ENCODE measurements at regions not wholly inside any gene's neighbourhood (a gene's known extent, or its start where the extent isn't known, plus 50 kb on each side); places are given as distances from the start of the nearest gene placed in this dataset.

DNA sequence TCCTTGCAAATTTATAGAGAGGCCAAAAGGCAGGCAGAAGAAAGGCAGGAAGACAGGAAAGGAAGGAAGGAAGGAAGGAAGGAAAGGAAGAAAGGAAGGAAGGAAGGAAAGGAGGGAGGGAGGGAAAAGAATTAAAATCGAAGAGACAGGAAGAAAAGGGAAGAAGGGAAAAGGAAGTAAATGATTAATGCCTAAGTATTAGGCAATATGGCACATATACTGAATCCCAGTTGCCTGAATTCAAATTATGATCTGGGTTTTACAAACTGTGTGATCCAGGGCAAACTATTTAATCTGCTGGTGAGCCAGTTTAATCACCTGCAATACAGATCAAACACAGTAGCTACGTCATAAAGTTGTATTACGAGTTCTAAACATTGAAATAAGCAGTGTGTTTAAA lies 983.6 kb downstream of the FLRT2 start:
- Histone ChIP-seq H3K36me3 (no peaks in the 10 kb centered on the region), H3K27me3 (no peaks in the 10 kb centered on the region), H3K4me3 (no peak overlapping the region), H3K9me3 (no peaks in the 10 kb centered on the region), H3K27ac (no peak overlapping the region), H3K4me1 (no peaks in the 10 kb centered on the region)
- no peak for DNase-seq (ENCODE audit: low spot score in 2 of 2)
- TF ChIP-seq, protein P1, sequence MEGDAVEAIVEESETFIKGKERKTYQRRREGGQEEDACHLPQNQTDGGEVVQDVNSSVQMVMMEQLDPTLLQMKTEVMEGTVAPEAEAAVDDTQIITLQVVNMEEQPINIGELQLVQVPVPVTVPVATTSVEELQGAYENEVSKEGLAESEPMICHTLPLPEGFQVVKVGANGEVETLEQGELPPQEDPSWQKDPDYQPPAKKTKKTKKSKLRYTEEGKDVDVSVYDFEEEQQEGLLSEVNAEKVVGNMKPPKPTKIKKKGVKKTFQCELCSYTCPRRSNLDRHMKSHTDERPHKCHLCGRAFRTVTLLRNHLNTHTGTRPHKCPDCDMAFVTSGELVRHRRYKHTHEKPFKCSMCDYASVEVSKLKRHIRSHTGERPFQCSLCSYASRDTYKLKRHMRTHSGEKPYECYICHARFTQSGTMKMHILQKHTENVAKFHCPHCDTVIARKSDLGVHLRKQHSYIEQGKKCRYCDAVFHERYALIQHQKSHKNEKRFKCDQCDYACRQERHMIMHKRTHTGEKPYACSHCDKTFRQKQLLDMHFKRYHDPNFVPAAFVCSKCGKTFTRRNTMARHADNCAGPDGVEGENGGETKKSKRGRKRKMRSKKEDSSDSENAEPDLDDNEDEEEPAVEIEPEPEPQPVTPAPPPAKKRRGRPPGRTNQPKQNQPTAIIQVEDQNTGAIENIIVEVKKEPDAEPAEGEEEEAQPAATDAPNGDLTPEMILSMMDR (IDR thresholded peaks at IDR 0.05), result no peak
- TF ChIP-seq EP300 (IDR thresholded peaks at IDR 0.05) (no peak), POLR2A (IDR thresholded peaks at IDR 0.05) (no peak)
- WGBS, 2 donors, result 74 to 86% methylated on average over 3 of the region's 3 CpGs

DNA sequence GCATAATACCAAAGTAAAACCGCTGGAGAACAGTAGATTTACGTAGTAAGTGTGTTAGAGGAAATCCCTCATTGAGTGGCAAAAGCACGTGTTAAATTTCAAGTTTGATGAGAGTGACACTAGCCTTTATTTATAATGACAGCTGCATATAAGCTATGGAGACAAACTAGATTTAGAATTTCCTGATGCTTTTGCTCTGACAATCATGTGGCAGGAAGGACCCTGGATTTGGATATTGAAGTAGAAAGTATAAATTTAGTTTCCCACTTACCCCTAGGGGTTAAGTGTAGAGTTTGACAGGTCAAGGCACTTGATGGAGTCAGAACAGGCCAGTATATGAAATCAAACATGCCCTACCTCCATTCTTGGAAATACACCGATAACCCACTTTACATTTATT lies 983.1 kb downstream of the FLRT2 start:
- Histone ChIP-seq H3K27me3 (no peaks in the 10 kb centered on the region), H3K4me3 (no peak overlapping the region), H3K4me1 (no peaks in the 10 kb centered on the region), H3K9me3 (no peaks in the 10 kb centered on the region), H3K36me3 (no peaks in the 10 kb centered on the region), H3K27ac (no peak overlapping the region)
- WGBS, 2 donors, result 87% methylated on average over 4 of the region's 4 CpGs
- DNase-seq (ENCODE audit: low spot score in 2 of 2), result no peak
- no peak for TF ChIP-seq EP300 (IDR thresholded peaks at IDR 0.05)
- TF ChIP-seq, protein P1 (IDR thresholded peaks at IDR 0.05), result no peak
- no peak for TF ChIP-seq POLR2A (IDR thresholded peaks at IDR 0.05)

DNA sequence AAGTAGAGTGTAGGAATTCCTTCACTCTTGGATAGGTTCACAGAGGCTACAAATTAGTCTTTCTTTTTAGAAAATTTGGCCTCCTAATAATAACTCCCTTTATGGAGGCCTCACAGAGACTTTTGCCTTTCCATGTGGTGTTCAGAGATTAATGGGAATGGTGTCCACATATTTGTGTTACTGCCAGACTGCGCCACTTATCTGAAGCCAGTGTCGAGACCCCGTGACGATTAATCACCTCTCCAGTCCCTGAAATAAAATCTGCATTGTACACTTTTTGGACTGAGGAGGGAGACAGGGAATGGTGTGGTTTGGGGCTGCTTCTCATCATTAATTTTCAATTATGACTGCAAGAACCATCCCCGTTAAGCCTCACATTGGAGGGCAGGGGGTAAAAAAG lies 980.5 kb downstream of the FLRT2 start:
- H3K36me3 ChIP-seq, result no peaks in the 10 kb centered on the region
- WGBS, 2 donors, result 39 to 45% methylated on average over 5 of the region's 5 CpGs
- TF ChIP-seq, protein P1 (IDR thresholded peaks at IDR 0.05), result no peak
- no peak for TF ChIP-seq POLR2A (IDR thresholded peaks at IDR 0.05)
- no peak for TF ChIP-seq EP300 (IDR thresholded peaks at IDR 0.05)

DNA sequence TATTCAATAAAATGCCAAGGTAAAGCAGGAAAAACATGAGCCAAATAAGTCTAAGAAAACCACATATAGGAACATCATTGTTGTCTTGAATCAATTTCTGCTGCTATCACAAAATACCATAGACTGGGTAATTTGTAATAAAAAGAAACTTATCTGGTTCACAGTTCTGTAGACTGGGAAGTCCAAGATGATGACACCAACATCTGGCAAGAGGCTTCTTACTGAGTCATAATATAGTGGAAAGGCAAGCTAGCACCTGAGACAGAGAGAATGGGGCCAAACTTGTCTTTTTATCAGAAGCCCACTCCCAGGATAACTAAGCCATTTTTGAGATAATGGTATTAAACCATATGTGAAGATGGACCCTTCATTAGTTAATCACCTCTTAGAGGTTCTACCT lies 975.9 kb downstream of the FLRT2 start:
- H3K4me1 ChIP-seq, result no peaks in the 10 kb centered on the region
- TF ChIP-seq, protein P1 (IDR thresholded peaks at IDR 0.05), result no peak
- TF ChIP-seq POLR2A (IDR thresholded peaks at IDR 0.05), result no peak
- TF ChIP-seq EP300 (IDR thresholded peaks at IDR 0.05), result no peak
- no peaks in the 10 kb centered on the region for H3K36me3 ChIP-seq
- H3K4me3 ChIP-seq, result no peak overlapping the region
- no peaks in the 10 kb centered on the region for H3K9me3 ChIP-seq
- DNase-seq (ENCODE audit: low spot score in 2 of 2), result no peak
- no peaks in the 10 kb centered on the region for H3K27me3 ChIP-seq
- H3K27ac ChIP-seq, result no peak overlapping the region

More for the DNA sequence above, 980.5 kb downstream of the FLRT2 start:
- DNase-seq (ENCODE audit: low spot score in 2 of 2), result no peak
- H3K27me3 ChIP-seq, result no peaks in the 10 kb centered on the region
- H3K27ac ChIP-seq, result peak overlapping the region in 1 of 4 donors; percentile 31
- H3K9me3 ChIP-seq, result no peaks in the 10 kb centered on the region
- no peaks in the 10 kb centered on the region for H3K4me1 ChIP-seq
- no peak overlapping the region for H3K4me3 ChIP-seq

DNA sequence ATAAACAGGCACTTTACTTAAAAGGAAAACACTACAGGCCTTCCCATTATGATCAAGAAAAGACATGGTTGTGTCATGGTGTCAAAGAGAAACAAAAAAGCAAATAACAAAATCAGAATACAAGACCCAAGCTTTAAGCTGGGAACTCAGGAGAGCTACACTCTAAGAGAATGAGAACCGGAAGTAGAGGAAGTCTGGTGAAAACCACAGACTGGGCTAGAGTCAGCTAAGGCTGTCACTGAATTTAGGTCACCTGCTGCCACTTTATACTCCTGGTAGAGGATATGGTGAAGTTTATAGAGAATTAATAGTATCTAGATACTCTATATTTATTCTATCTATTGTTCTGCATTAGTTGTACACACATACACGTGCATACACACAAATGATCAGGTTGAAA lies 971.7 kb downstream of the FLRT2 start:
- Histone ChIP-seq H3K36me3 (no peaks in the 10 kb centered on the region), H3K4me1 (no peaks in the 10 kb centered on the region), H3K9me3 (peaks cover 0 to 3% (median 0%) of the 10 kb centered on the region in 4 donors), H3K27ac (no peak overlapping the region), H3K27me3 (no peaks in the 10 kb centered on the region), H3K4me3 (no peak overlapping the region)
- DNase-seq (ENCODE audit: low spot score in 2 of 2), result no peak
- 68% methylated on average over 2 of the region's 2 CpGs for WGBS, 2 donors
- no peak for TF ChIP-seq EP300 (IDR thresholded peaks at IDR 0.05)
- TF ChIP-seq POLR2A (IDR thresholded peaks at IDR 0.05), result no peak
- TF ChIP-seq, protein P1 (IDR thresholded peaks at IDR 0.05), result no peak
